Osteocyte (in vitro differentiated cells): ENCODE measurements at regions not wholly inside any gene's neighbourhood (a gene's known extent, or its start where the extent isn't known, plus 50 kb on each side); places are given as distances from the start of the nearest gene placed in this dataset.
"Not testable (repeated sequence)": the region's sequence is repeated elsewhere in the genome, so short reads cannot be mapped to it uniquely, and the experiment has no call there.

Experiments used
- DNase-seq: peaks from one replicate; pipeline ENCODE4 v3.0.0; 2021; ENCODE audit warnings: mixed read lengths; ENCODE audit not compliant: unreplicated experiment; ENCODE audit errors: extremely low spot score
- H3K27ac Mint-ChIP-seq: one replicate; pipeline ENCODE4 v1.8.0; 2021; ENCODE audit warnings: mild to moderate bottlenecking, mixed read lengths; ENCODE audit not compliant: unreplicated experiment
- H3K27me3 Mint-ChIP-seq: one replicate; pipeline ENCODE4 v1.8.0; 2021; ENCODE audit warnings: mixed read lengths; ENCODE audit not compliant: unreplicated experiment
- H3K36me3 Mint-ChIP-seq: one replicate; pipeline ENCODE4 v1.8.0; 2021; ENCODE audit warnings: mixed read lengths; ENCODE audit not compliant: unreplicated experiment
- H3K4me1 Mint-ChIP-seq: one replicate; pipeline ENCODE4 v1.8.0; 2021; ENCODE audit warnings: mixed read lengths; ENCODE audit not compliant: unreplicated experiment
- H3K4me3 Mint-ChIP-seq: one replicate; pipeline ENCODE4 v1.8.0; 2021; ENCODE audit warnings: mild to moderate bottlenecking, moderate library complexity, mixed read lengths; ENCODE audit not compliant: unreplicated experiment
- H3K9me3 Mint-ChIP-seq: one replicate; pipeline ENCODE4 v1.8.0; 2021; ENCODE audit warnings: mixed read lengths; ENCODE audit not compliant: unreplicated experiment
- TF ChIP-seq, protein P1 (sequence below): fragments of 200-600 bp; sonication (generic); IDR thresholded peaks from 2 replicates; pipeline ENCODE4 v1.5.0; 2021; ENCODE audit warnings: antibody characterized with exemption, mild to moderate bottlenecking, moderate library complexity

GRCh38 chr2:163949693-163950092 is 213.9 kb upstream of the FIGN start:
- no peak for DNase-seq
- H3K27ac Mint-ChIP-seq, result no peak overlapping the region
- no peaks in the 10 kb centered on the region for H3K27me3 Mint-ChIP-seq
- H3K36me3 Mint-ChIP-seq, result no peaks in the 10 kb centered on the region
- TF ChIP-seq, protein P1, sequence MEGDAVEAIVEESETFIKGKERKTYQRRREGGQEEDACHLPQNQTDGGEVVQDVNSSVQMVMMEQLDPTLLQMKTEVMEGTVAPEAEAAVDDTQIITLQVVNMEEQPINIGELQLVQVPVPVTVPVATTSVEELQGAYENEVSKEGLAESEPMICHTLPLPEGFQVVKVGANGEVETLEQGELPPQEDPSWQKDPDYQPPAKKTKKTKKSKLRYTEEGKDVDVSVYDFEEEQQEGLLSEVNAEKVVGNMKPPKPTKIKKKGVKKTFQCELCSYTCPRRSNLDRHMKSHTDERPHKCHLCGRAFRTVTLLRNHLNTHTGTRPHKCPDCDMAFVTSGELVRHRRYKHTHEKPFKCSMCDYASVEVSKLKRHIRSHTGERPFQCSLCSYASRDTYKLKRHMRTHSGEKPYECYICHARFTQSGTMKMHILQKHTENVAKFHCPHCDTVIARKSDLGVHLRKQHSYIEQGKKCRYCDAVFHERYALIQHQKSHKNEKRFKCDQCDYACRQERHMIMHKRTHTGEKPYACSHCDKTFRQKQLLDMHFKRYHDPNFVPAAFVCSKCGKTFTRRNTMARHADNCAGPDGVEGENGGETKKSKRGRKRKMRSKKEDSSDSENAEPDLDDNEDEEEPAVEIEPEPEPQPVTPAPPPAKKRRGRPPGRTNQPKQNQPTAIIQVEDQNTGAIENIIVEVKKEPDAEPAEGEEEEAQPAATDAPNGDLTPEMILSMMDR, result no peak
- H3K4me1 Mint-ChIP-seq, result no peaks in the 10 kb centered on the region
- no peak overlapping the region for H3K4me3 Mint-ChIP-seq
- H3K9me3 Mint-ChIP-seq, result no peaks in the 10 kb centered on the region

DNA sequence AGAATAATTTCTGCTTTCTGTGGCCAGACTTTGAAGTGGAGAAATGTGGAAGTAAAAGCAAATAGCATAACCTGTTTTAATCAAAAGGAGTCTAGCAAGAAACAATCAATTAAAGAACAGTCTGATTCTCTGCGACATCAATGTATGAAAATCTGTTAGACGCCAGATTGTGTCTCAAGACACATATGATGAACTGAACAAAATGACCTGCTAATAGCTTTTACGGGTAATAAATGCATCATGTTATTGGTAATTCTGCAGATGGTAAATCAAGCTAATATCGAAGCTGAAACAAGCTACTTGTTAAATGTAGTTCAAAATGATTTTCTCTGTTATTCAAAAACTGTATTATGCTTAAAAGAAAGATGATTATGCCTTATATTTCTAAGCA is 208.5 kb upstream of the FIGN start:
- TF ChIP-seq, protein P1, result no peak
- H3K27me3 Mint-ChIP-seq, result no peaks in the 10 kb centered on the region
- H3K4me1 Mint-ChIP-seq, result no peaks in the 10 kb centered on the region
- H3K4me3 Mint-ChIP-seq, result no peak overlapping the region
- no peak for DNase-seq
- H3K9me3 Mint-ChIP-seq, result no peaks in the 10 kb centered on the region
- no peaks in the 10 kb centered on the region for H3K36me3 Mint-ChIP-seq
- H3K27ac Mint-ChIP-seq, result no peak overlapping the region

DNA sequence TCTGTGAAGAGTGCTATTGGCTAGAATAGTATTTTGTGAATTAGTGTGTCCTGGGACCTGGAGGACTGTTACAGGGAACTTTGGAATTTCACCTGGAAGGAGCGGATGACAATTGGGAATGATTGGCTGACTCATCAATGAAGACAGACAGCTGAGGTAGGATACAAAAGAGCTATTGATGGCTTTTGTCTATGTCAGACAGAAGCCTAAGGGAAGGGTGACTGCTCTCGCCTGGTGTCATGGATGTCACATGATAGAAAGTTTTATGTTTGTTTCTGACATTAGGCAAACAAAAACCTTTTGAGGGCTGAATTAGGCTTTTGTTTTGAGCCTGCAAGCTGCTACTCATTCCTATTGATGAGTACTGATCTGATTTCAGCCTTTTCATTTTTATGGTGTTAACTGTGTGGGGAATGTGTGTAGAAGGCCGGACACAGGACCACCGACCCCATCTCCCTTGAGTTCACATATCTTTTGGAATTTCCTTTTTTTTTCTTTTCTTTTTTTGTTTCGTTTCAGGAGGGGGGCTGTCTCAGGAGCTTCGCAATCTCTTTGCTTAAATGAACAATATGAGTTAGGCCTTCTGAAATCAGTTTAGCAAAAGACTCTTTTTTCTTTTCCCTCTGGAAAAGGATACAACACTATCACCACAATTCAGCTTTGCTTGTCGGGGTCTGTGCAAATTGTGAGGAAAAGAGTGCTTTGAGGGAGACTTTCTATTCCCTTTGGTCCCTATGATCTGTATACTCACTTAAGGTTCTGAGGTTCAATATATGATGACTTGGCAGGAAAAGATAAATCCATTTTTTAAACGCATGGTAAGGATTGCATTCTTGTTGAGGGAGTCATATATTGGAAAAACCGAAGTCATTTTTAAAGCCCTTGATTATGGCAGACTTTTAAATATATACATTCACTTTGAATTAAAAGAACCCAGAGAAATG is 207.9 kb upstream of the FIGN start:
- H3K4me3 Mint-ChIP-seq, result no peak overlapping the region
- TF ChIP-seq, protein P1, result no peak
- no peaks in the 10 kb centered on the region for H3K4me1 Mint-ChIP-seq
- H3K9me3 Mint-ChIP-seq, result no peaks in the 10 kb centered on the region
- H3K36me3 Mint-ChIP-seq, result no peaks in the 10 kb centered on the region
- DNase-seq, result no peak
- H3K27me3 Mint-ChIP-seq, result no peaks in the 10 kb centered on the region
- no peak overlapping the region for H3K27ac Mint-ChIP-seq

DNA sequence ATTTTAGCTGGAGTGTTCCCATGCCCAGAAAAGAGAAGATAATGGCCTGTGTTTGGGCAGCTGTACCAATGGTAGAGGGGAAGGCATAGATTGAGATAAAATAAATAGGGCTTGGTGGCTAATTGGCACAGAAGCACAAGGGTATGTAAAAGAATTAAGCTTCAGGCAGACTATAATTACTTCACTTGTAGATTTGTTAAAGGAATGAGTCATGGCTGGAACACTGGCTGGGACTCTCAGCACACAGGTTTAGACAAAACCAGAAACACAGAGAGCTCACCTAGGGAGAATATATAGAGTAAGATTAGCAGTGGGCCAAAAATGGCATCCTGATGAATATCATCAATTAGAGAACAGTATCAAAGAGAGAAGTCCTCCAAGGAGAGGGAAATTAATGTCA is 198.3 kb upstream of the FIGN start:
- TF ChIP-seq, protein P1, result no peak
- H3K4me1 Mint-ChIP-seq, result peaks cover 7% of the 10 kb centered on the region
- H3K9me3 Mint-ChIP-seq, result peaks cover 9% of the 10 kb centered on the region
- no peak for DNase-seq
- H3K27ac Mint-ChIP-seq, result no peak overlapping the region
- H3K4me3 Mint-ChIP-seq, result no peak overlapping the region
- H3K36me3 Mint-ChIP-seq, result no peaks in the 10 kb centered on the region
- H3K27me3 Mint-ChIP-seq, result no peaks in the 10 kb centered on the region

DNA sequence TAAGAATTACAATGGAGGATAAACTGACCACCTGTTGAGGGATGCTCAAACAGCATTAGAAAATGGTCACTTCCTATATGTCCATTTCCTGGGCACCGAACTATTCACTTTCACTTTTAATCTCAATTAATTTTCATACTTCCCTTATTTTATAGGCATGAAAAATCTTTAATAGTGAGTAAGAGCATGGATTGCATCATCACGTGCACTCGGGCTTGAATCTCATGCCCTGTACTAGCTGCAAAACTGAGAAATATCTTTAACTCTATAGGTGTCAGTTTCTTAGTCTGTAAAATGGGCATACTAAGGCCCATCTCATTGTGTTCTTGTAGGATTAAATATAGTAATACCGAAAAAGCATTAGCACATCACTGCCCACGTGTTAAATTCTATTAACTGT is 183.9 kb upstream of the FIGN start:
- Mint-ChIP-seq H3K36me3 (no peaks in the 10 kb centered on the region), H3K4me3 (no peak overlapping the region), H3K27ac (no peak overlapping the region), H3K9me3 (peaks cover under 1% of the 10 kb centered on the region), H3K27me3 (no peaks in the 10 kb centered on the region), H3K4me1 (peaks cover 8% of the 10 kb centered on the region)
- TF ChIP-seq, protein P1, result no peak
- no peak for DNase-seq

DNA sequence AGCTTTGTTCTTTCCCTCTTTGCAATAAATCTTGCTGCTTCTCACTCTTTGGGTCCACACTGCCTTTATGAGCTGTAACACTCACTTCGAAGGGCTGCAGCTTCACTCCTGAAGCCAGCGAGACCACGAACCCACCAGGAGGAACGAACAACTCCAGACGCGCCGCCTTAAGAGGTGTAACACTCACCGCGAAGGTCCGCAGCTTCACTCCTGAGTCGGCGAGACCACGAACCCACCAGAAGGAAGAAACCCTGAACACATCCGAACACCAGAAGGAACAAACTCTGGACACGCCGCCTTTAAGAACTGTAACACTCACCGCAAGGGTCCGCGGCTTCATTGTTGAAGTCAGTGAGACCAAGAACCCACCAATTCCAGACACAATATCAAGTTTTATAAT is 178.7 kb upstream of the FIGN start:
- H3K4me1 Mint-ChIP-seq, DNase-seq, H3K9me3 Mint-ChIP-seq, H3K36me3 Mint-ChIP-seq, H3K27me3 Mint-ChIP-seq, H3K4me3 Mint-ChIP-seq, H3K27ac Mint-ChIP-seq: not testable (repeated sequence)

- not testable (repeated sequence) for H3K9me3 Mint-ChIP-seq, H3K27ac Mint-ChIP-seq, H3K27me3 Mint-ChIP-seq, H3K36me3 Mint-ChIP-seq, H3K4me3 Mint-ChIP-seq, H3K4me1 Mint-ChIP-seq, DNase-seq
These were observed 177.7 kb upstream of the FIGN start for GRCh38 chr2:163913532-163913944.
